H1 (cell line): ENCODE measurements at regions not wholly inside any gene's neighbourhood (a gene's known extent, or its start where the extent isn't known, plus 50 kb on each side); places are given as distances from the start of the nearest gene placed in this dataset.

ENCODE experiments used
- CTCF ChIA-PET: fragments of 300-600 bp; sonication (Branson Sonifier 250); formaldehyde crosslinking; loops from one replicate; lab custom pipeline; 2021; ENCODE audit not compliant: partially characterized antibody; lab: Charles Lee
- POLR2A ChIA-PET: fragments of 300-600 bp; sonication (Branson Sonifier 250); formaldehyde crosslinking; loops from one replicate; lab custom pipeline; 2021; ENCODE audit warnings: inconsistent platforms; ENCODE audit not compliant: partially characterized antibody; lab: Charles Lee
- DNase-seq, 2 experiments: peaks; one replicate each; pipeline versions ENCODE4 v3.0.0 to v3.0.0-alpha.2; 2010 to 2022; ENCODE audit warnings: low spot score in 2 of 2, low read depth in 1 of 2, mixed read lengths in 1 of 2
- FAIRE-seq: peaks from 2 replicates; lab custom pipeline; 2011; peaks lifted over from hg19 to GRCh38; lab: Jason Lieb, UNC
- H2AFZ ChIP-seq: 2 replicates; pipeline ENCODE4 v1.8.1; 2012; ENCODE audit warnings: low read length, inconsistent platforms
- H2AK5ac ChIP-seq: 2 replicates; pipeline ENCODE4 v1.6.1; 2013; ENCODE audit warnings: low read depth, low read length
- H2BK120ac ChIP-seq: replicated peaks from 2 replicates; pipeline ENCODE3; 2013; ENCODE audit warnings: low read depth, low read length, inconsistent platforms
- H2BK12ac ChIP-seq: 2 replicates; pipeline ENCODE4 v1.6.1; 2013; ENCODE audit warnings: low read depth, low read length
- H2BK15ac ChIP-seq: 2 replicates; pipeline ENCODE4 v1.6.1; 2013; ENCODE audit warnings: low read length
- H2BK20ac ChIP-seq: 2 replicates; pipeline ENCODE4 v1.6.1; 2013; ENCODE audit warnings: low read length
- H2BK5ac ChIP-seq: 2 replicates; pipeline ENCODE4 v1.6.1; 2013; ENCODE audit warnings: low read depth, low read length
- H3K14ac ChIP-seq: 2 replicates; pipeline ENCODE4 v1.6.1; 2013; ENCODE audit warnings: inconsistent platforms; ENCODE audit not compliant: insufficient read length
- H3K18ac ChIP-seq: 2 replicates; pipeline ENCODE4 v1.6.1; 2013; ENCODE audit warnings: low read length; ENCODE audit errors: extremely low read depth
- H3K23ac ChIP-seq: 2 replicates; pipeline ENCODE4 v1.6.1; 2013; ENCODE audit warnings: inconsistent platforms; ENCODE audit not compliant: insufficient read length
- H3K23me2 ChIP-seq: 2 replicates; pipeline ENCODE4 v1.6.1; 2013; ENCODE audit warnings: low read depth, low read length
- H3K27ac ChIP-seq: 2 replicates; pipeline ENCODE4 v1.6.1; 2011; ENCODE audit warnings: low read depth, low read length, inconsistent platforms
- H3K27me3 ChIP-seq, 4 experiments: replicated peaks in 1 of 4; 1 replicate in 1 of 4; 2 replicates in 3 of 4; pipeline versions ENCODE4 v1.6.1 to v1.8.1; 2011 to 2013; ENCODE audit warnings: low read length in 3 of 4, mild to moderate bottlenecking in 3 of 4, inconsistent platforms in 2 of 4, mixed read lengths in 2 of 4, moderate library complexity in 1 of 4; ENCODE audit not compliant: control insufficient read depth in 3 of 4, insufficient read depth in 3 of 4; ENCODE audit errors: extremely low read depth in 1 of 4
- H3K36me3 ChIP-seq, 4 experiments: 2 replicates each; pipeline versions ENCODE4 v1.6.1 to v1.8.1; 2011 to 2013; ENCODE audit warnings: mild to moderate bottlenecking in 4 of 4, low read length in 3 of 4, moderate library complexity in 2 of 4, control low read depth in 1 of 4, inconsistent platforms in 1 of 4; ENCODE audit not compliant: insufficient read depth in 4 of 4, control insufficient read depth in 2 of 4
- H3K4ac ChIP-seq: replicated peaks from 2 replicates; pipeline ENCODE3; 2013; ENCODE audit warnings: low read length, low read depth, mixed read lengths, inconsistent platforms; ENCODE audit not compliant: insufficient read length
- H3K4me1 ChIP-seq, 4 experiments: replicated peaks in 1 of 4; 1 replicate in 1 of 4; 2 replicates in 3 of 4; pipeline versions ENCODE4 v1.6.1 to v1.8.1; 2011 to 2013; ENCODE audit warnings: low read length in 3 of 4, inconsistent platforms in 2 of 4, mixed read lengths in 1 of 4; ENCODE audit not compliant: insufficient read depth in 4 of 4, control insufficient read depth in 3 of 4
- H3K4me2 ChIP-seq, 2 experiments: 2 replicates each; pipeline versions ENCODE4 v1.6.1 to v1.8.1; 2011 to 2013; ENCODE audit warnings: low read depth in 2 of 2, low read length in 2 of 2, control low read depth in 1 of 2, inconsistent platforms in 1 of 2, mild to moderate bottlenecking in 1 of 2; ENCODE audit not compliant: insufficient read depth in 1 of 2
- H3K4me3 ChIP-seq, 4 experiments: fragments of 200-600, 300-600 bp in 1 of 4; sonication (generic), shearing (Covaris generic), sonication (Bioruptor Twin) in 1 of 4; 2 replicates each; pipeline versions ENCODE4 v1.5.1 to v1.8.1; 2011 to 2016; ENCODE audit warnings: low read length in 4 of 4, low read depth in 3 of 4, control low read depth in 2 of 4, inconsistent platforms in 2 of 4, mild to moderate bottlenecking in 2 of 4, mixed read lengths in 1 of 4, moderate library complexity in 1 of 4; ENCODE audit not compliant: insufficient read depth in 2 of 4; ENCODE audit errors: extremely low read depth in 1 of 4
- H3K56ac ChIP-seq: replicated peaks from 2 replicates; pipeline ENCODE3; 2013; ENCODE audit warnings: low read depth, mild to moderate bottlenecking, mixed read lengths, low read length, inconsistent platforms; ENCODE audit not compliant: insufficient read length
- H3K79me1 ChIP-seq: 2 replicates; pipeline ENCODE4 v1.6.1; 2013; ENCODE audit warnings: low read depth, low read length, control low read depth
- H3K79me2 ChIP-seq, 2 experiments: 2 replicates each; pipeline versions ENCODE4 v1.6.1 to v1.8.1; 2012 to 2013; ENCODE audit warnings: low read length in 2 of 2, mild to moderate bottlenecking in 2 of 2, inconsistent platforms in 1 of 2; ENCODE audit not compliant: insufficient read depth in 2 of 2, control insufficient read depth in 1 of 2
- H3K9ac ChIP-seq, 4 experiments: replicated peaks in 1 of 4; 1 replicate in 1 of 4; 2 replicates in 3 of 4; pipeline versions ENCODE4 v1.6.1 to v1.8.1; 2011 to 2013; ENCODE audit warnings: low read depth in 3 of 4, low read length in 3 of 4, control low read depth in 2 of 4, mild to moderate bottlenecking in 2 of 4, moderate library complexity in 2 of 4, inconsistent platforms in 1 of 4; ENCODE audit errors: extremely low read depth in 1 of 4
- H3K9me3 ChIP-seq, 2 experiments: 2 replicates each; pipeline versions ENCODE4 v1.6.1 to v1.8.1; 2012 to 2013; ENCODE audit warnings: mild to moderate bottlenecking in 2 of 2, moderate library complexity in 2 of 2, control low read depth in 1 of 2, inconsistent platforms in 1 of 2, low read depth in 1 of 2, low read length in 1 of 2, mixed read lengths in 1 of 2; ENCODE audit not compliant: insufficient read depth in 2 of 2
- H4K20me1 ChIP-seq, 2 experiments: replicated peaks in 1 of 2; 2 replicates each; pipeline versions ENCODE3 to v1.8.1; 2011 to 2013; ENCODE audit warnings: inconsistent platforms in 2 of 2, low read length in 2 of 2, mild to moderate bottlenecking in 1 of 2; ENCODE audit not compliant: insufficient read depth in 2 of 2, control insufficient read depth in 1 of 2
- H4K5ac ChIP-seq: 2 replicates; pipeline ENCODE4 v1.6.1; 2013; ENCODE audit warnings: low read length, low read depth, mixed read lengths, inconsistent platforms; ENCODE audit not compliant: insufficient read length
- H4K8ac ChIP-seq: 2 replicates; pipeline ENCODE4 v1.8.0; 2013; ENCODE audit warnings: mild to moderate bottlenecking, moderate library complexity, low read length, inconsistent platforms; ENCODE audit not compliant: insufficient read depth; ENCODE audit errors: extremely low read depth
- H4K91ac ChIP-seq: replicated peaks from 2 replicates; pipeline ENCODE3; 2013; ENCODE audit warnings: low read length, mixed read lengths, inconsistent platforms; ENCODE audit not compliant: insufficient read length
- CEBPB ChIP-seq: IDR thresholded peaks from 2 replicates; pipeline ENCODE4 v1.6.1; 2012; ENCODE audit warnings: low read depth, low read length
- CREB1 ChIP-seq: IDR thresholded peaks from 2 replicates; pipeline ENCODE4 v1.6.1; 2012; ENCODE audit warnings: inconsistent platforms
- EP300 ChIP-seq, 2 experiments: IDR thresholded peaks; 1 replicate in 1 of 2; 2 replicates in 1 of 2; pipeline ENCODE4 v1.6.1; 2011 to 2012; ENCODE audit warnings: low read depth in 2 of 2, low read length in 2 of 2, mild to moderate bottlenecking in 2 of 2, borderline replicate concordance in 1 of 2, inconsistent platforms in 1 of 2, moderate library complexity in 1 of 2
- HDAC2 ChIP-seq, 2 experiments: fragments of 300-600 bp in 1 of 2; sonication (generic) in 1 of 2; IDR thresholded peaks; 2 replicates each; pipeline ENCODE4 v1.6.1; 2011 to 2012; ENCODE audit warnings: low read depth in 2 of 2, low read length in 2 of 2, mild to moderate bottlenecking in 2 of 2, moderate library complexity in 2 of 2, borderline replicate concordance in 1 of 2, inconsistent platforms in 1 of 2
- HDAC6 ChIP-seq: IDR thresholded peaks from one replicate; pipeline ENCODE4 v1.7.1; 2012; ENCODE audit warnings: low read depth, mild to moderate bottlenecking, inconsistent platforms, low read length, moderate library complexity
- MAFK ChIP-seq: IDR thresholded peaks from 2 replicates; pipeline ENCODE4 v1.6.1; 2012; ENCODE audit warnings: low read depth, mild to moderate bottlenecking, improper control_type of control experiment, low read length
- NANOG ChIP-seq: IDR thresholded peaks from 2 replicates; pipeline ENCODE4 v1.6.1; 2011; ENCODE audit warnings: low read length, low read depth, mild to moderate bottlenecking, inconsistent platforms; ENCODE audit not compliant: insufficient read depth, poor library complexity, severe bottlenecking
- RXRA ChIP-seq: IDR thresholded peaks from 2 replicates; pipeline ENCODE4 v1.6.1; 2011; ENCODE audit warnings: low read depth, mild to moderate bottlenecking, low read length, moderate library complexity; ENCODE audit not compliant: insufficient read depth
- SIN3A ChIP-seq, 2 experiments: IDR thresholded peaks in 1 of 2; conservative IDR thresholded peaks in 1 of 2; 2 replicates each; pipeline ENCODE4 v1.6.1; 2011 to 2012; ENCODE audit warnings: low read length in 2 of 2, improper control_type of control experiment in 1 of 2, low read depth in 1 of 2, mild to moderate bottlenecking in 1 of 2
- SUZ12 ChIP-seq: fragments of 200-600 bp; sonication (generic); IDR thresholded peaks from 2 replicates; pipeline ENCODE4 v1.6.1; 2012; ENCODE audit warnings: mild to moderate bottlenecking, inconsistent platforms, low read length, moderate library complexity, mixed read lengths
- YY1 ChIP-seq: IDR thresholded peaks from 2 replicates; pipeline ENCODE4 v1.6.1; 2011; ENCODE audit warnings: low read depth, mild to moderate bottlenecking, low read length
- whole genome bisulfite sequencing, 2 experiments: shearing (Covaris generic) in 1 of 2; methylation state at CpG; one replicate each; pipeline versions ENCODE4 v1.1.6 to v1.1.7; 2013 to 2015; ENCODE audit warnings: low lambda C conversion rate in 2 of 2, mixed read lengths in 2 of 2, inconsistent platforms in 1 of 2, low coverage in 1 of 2, missing lambda C conversion rate in 1 of 2; ENCODE audit not compliant: insufficient replicate concordance in 2 of 2, insufficient coverage in 1 of 2, insufficient read length in 1 of 2; ENCODE audit errors: extremely low coverage in 1 of 2, missing lambda C conversion rate in 1 of 2; 5-methylcytosine and 5-hydroxymethylcytosine counted together
- TF ChIP-seq, protein P1 (sequence below): IDR thresholded peaks from 2 replicates; pipeline ENCODE4 v1.6.1; 2012; ENCODE audit warnings: inconsistent platforms

DNA sequence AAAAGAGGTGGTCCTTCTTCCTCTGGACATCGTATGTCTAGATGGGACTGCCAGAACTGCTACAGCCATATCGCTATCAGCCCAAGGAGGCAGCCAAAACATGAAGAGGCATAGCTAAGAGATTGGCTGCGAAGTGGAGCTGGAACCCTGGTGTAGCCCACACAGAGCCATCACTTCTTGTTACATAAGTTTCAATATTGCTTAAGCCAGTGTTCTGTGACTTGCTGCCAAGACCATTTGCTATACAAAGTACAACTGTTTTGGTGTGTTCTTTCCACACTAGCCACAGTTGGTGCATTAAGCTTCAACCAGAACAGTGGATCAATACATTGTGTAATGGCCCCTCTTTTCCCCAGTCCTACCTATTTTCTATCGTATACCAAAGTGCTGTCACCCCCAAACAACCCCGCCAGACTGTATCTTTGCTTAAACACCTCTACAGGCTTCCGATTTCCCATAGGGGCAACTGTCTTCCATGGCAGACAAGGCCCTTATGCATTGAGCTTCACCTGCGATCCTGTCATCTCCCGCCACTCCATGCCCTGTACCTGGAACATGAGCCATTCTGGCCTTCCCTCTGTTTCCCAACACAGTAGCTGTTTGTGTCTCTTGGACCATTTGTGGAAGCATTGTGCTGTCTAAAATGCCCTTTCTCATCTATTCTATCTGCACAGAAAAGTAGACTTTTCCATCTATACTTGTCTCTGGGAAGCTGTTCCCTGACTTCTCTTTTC lies 241.8 kb downstream of the TTLL7 start:
- no peak overlapping the region for H3K14ac ChIP-seq
- H3K79me1 ChIP-seq = no peaks in the 10 kb centered on the region
- H4K20me1 ChIP-seq = no peaks in the 10 kb centered on the region
- no peak overlapping the region for H3K9ac ChIP-seq
- H3K4me3 ChIP-seq = no peak overlapping the region
- no peak overlapping the region for H3K4ac ChIP-seq
- H3K23me2 ChIP-seq = no peaks in the 10 kb centered on the region
- ChIA-PET POLR2A (no interaction called here), CTCF (no interaction called here)
- H3K36me3 ChIP-seq = no peaks in the 10 kb centered on the region
- no peaks in the 10 kb centered on the region for H3K79me2 ChIP-seq
- no peak overlapping the region for H2BK20ac ChIP-seq
- H3K27ac ChIP-seq = no peak overlapping the region
- no peak overlapping the region for H4K5ac ChIP-seq
- H3K4me1 ChIP-seq = peaks cover 0 to 4% (median 2%) of the 10 kb centered on the region in 4 experiments; a peak in 2 of 7 replicates
- H2AK5ac ChIP-seq = no peak overlapping the region
- H4K91ac ChIP-seq = no peak overlapping the region
- 86% methylated on average over 8 of the region's 8 CpGs; no CpG with 5 or more reads in 1 of the 2 experiments for WGBS, 2 experiments
- H3K23ac ChIP-seq = no peak overlapping the region
- no peak overlapping the region for H2BK5ac ChIP-seq
- no peak for DNase-seq
- H2BK120ac ChIP-seq = no peak overlapping the region
- no peak overlapping the region for H3K4me2 ChIP-seq
- H3K27me3 ChIP-seq = no peaks in the 10 kb centered on the region
- H3K56ac ChIP-seq = no peak overlapping the region
- no peak overlapping the region for H2BK12ac ChIP-seq
- H4K8ac ChIP-seq = no peak overlapping the region
- H2AFZ ChIP-seq = no peak overlapping the region
- FAIRE-seq = no peak
- no peak overlapping the region for H3K18ac ChIP-seq
- H3K9me3 ChIP-seq = no peaks in the 10 kb centered on the region
- H2BK15ac ChIP-seq = no peak overlapping the region
- TF ChIP-seq SUZ12 (no peak), NANOG (no peak), CEBPB (no peak), MAFK (no peak), HDAC2 (IDR thresholded peaks at IDR 0.05; ENCODE audit: borderline replicate concordance in 1 of 2, low read depth in 2 of 2, low read length in 2 of 2) (no peak), HDAC6 (no peak), RXRA (no peak), CREB1 (no peak), EP300 (IDR thresholded peaks at IDR 0.05; ENCODE audit: borderline replicate concordance in 1 of 2, low read depth in 2 of 2, low read length in 2 of 2) (no peak), SIN3A (conservative IDR thresholded peaks at IDR 0.05 in 1 of 2, IDR thresholded peaks at IDR 0.05 in 1 of 2; ENCODE audit: low read depth in 1 of 2, low read length in 2 of 2) (no peak), YY1 (no peak)
- TF ChIP-seq, protein P1, sequence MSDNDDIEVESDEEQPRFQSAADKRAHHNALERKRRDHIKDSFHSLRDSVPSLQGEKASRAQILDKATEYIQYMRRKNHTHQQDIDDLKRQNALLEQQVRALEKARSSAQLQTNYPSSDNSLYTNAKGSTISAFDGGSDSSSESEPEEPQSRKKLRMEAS = no peak
